Prostate gland (tissue), 2 donors: ENCODE measurements at regions not wholly inside any gene's neighbourhood (a gene's known extent, or its start where the extent isn't known, plus 50 kb on each side); places are given as distances from the start of the nearest gene placed in this dataset.

Source experiments
- DNase-seq: peaks from one replicate; pipeline ENCODE4 v3.0.0-alpha.2; 2019; ENCODE audit warnings: low spot score
- H3K27ac ChIP-seq, 2 donors: fragments of 200-600 bp; sonication (generic); 2 replicates each; pipeline ENCODE4 v1.5.1; 2017 to 2019
- H3K27me3 ChIP-seq: fragments of 200-600 bp; sonication (generic); replicated peaks from 2 replicates; pipeline ENCODE4 v1.5.1; 2019; ENCODE audit not compliant: insufficient read depth
- H3K36me3 ChIP-seq, 2 donors: fragments of 200-600 bp; sonication (generic); 1 replicate in 1 of 2; 2 replicates in 1 of 2; pipeline versions ENCODE4 v1.5.1 to v1.8.1; 2017 to 2019
- H3K4me1 ChIP-seq: fragments of 200-600 bp; sonication (generic); replicated peaks from 2 replicates; pipeline ENCODE4 v1.5.1; 2019
- H3K4me3 ChIP-seq, 2 donors: fragments of 200-600 bp; sonication (generic); 2 replicates each; pipeline ENCODE4 v1.5.1; 2017 to 2019
- H3K9me3 ChIP-seq: fragments of 200-600 bp; sonication (generic); 2 replicates; pipeline ENCODE4 v1.5.1; 2017
- CTCF ChIP-seq, 4 experiments: fragments of 200-600 bp in 2 of 4; fragments of 450-650 bp in 2 of 4; sonication (generic) in 2 of 4; IDR thresholded peaks; 1 replicate in 3 of 4; 2 replicates in 1 of 4; pipeline ENCODE4 v1.5.1; 2016 to 2019; ENCODE audit warnings: antibody characterized with exemption in 4 of 4, mild to moderate bottlenecking in 2 of 4, moderate library complexity in 2 of 4
- POLR2A ChIP-seq: fragments of 450-650 bp; IDR thresholded peaks from one replicate; pipeline ENCODE4 v1.6.1; 2016; ENCODE audit warnings: antibody characterized with exemption, mild to moderate bottlenecking
- POLR2AphosphoS5 ChIP-seq: sonication (generic); formaldehyde crosslinking; IDR thresholded peaks from one replicate; pipeline ENCODE4 v1.6.1; 2017; ENCODE audit warnings: antibody characterized with exemption
- WGBS: methylation state at CpG from one replicate; pipeline ENCODE4 v1.1.5; 2018; 5-methylcytosine and 5-hydroxymethylcytosine counted together
- intact Hi-C: fragments of 100-400 bp; cut with DNase I; formaldehyde crosslinking; loops from one replicate; pipeline ENCODE4 v1.14.2; 2022

- intact Hi-C loops = no loop called here
- Histone ChIP-seq H3K4me3 (no peak overlapping the region), H3K9me3 (no peaks in the 10 kb centered on the region), H3K27me3 (no peaks in the 10 kb centered on the region), H3K36me3 (no peaks in the 10 kb centered on the region), H3K4me1 (no peaks in the 10 kb centered on the region), H3K27ac (no peak overlapping the region)
- TF ChIP-seq POLR2A (no peak), POLR2AphosphoS5 (no peak), CTCF (IDR thresholded peaks at IDR 0.05) (no peak)
- no peak for DNase-seq
- 90% methylated on average over 27 of the region's 39 CpGs for whole genome bisulfite sequencing
Measured at GRCh38 chrX:112380541-112381278, 298.1 kb upstream of the TRPC5 start.

- H3K27me3 ChIP-seq = no peaks in the 10 kb centered on the region
- TF ChIP-seq CTCF (IDR thresholded peaks at IDR 0.05) (no peak), POLR2AphosphoS5 (no peak), POLR2A (no peak)
- no peaks in the 10 kb centered on the region for H3K4me1 ChIP-seq
- WGBS = 88% methylated on average over 3 of the region's 3 CpGs
- H3K9me3 ChIP-seq = no peaks in the 10 kb centered on the region
- H3K4me3 ChIP-seq = no peak overlapping the region
- no peak for DNase-seq
- no peaks in the 10 kb centered on the region for H3K36me3 ChIP-seq
- intact Hi-C loops = no loop called here
- H3K27ac ChIP-seq = no peak overlapping the region
Measured at GRCh38 chrX:112377481-112377880, 294.9 kb upstream of the TRPC5 start.

- H3K27ac ChIP-seq = no peak overlapping the region
- no peaks in the 10 kb centered on the region for H3K36me3 ChIP-seq
- H3K4me3 ChIP-seq = no peak overlapping the region
- no peaks in the 10 kb centered on the region for H3K9me3 ChIP-seq
- WGBS = 51% methylated on average over 3 of the region's 3 CpGs
- no peak for DNase-seq
- intact Hi-C loops = no loop called here
- no peaks in the 10 kb centered on the region for H3K4me1 ChIP-seq
- TF ChIP-seq POLR2A (no peak), POLR2AphosphoS5 (no peak), CTCF (IDR thresholded peaks at IDR 0.05) (peak in 2 of 4 experiments; percentile 11 to 17)
- H3K27me3 ChIP-seq = no peaks in the 10 kb centered on the region
Measured at GRCh38 chrX:112368371-112368770, 285.8 kb upstream of the TRPC5 start.

GRCh38 chrX:112367065-112367464 is 284.5 kb upstream of the TRPC5 start:
- Histone ChIP-seq H3K4me1 (no peaks in the 10 kb centered on the region), H3K9me3 (no peaks in the 10 kb centered on the region), H3K27ac (no peak overlapping the region), H3K36me3 (no peaks in the 10 kb centered on the region), H3K27me3 (no peaks in the 10 kb centered on the region), H3K4me3 (no peak overlapping the region)
- TF ChIP-seq CTCF (IDR thresholded peaks at IDR 0.05) (no peak), POLR2AphosphoS5 (no peak), POLR2A (no peak)
- no peak for DNase-seq
- WGBS = 96% methylated on average over 1 of the region's 1 CpG
- intact Hi-C loops = no loop called here

- H3K36me3 ChIP-seq = no peaks in the 10 kb centered on the region
- no peak for DNase-seq
- H3K27ac ChIP-seq = no peak overlapping the region
- TF ChIP-seq POLR2AphosphoS5 (no peak), POLR2A (no peak), CTCF (IDR thresholded peaks at IDR 0.05) (no peak)
- WGBS = 52% methylated on average over 1 of the region's 1 CpG
- no peaks in the 10 kb centered on the region for H3K9me3 ChIP-seq
- intact Hi-C loops = no loop called here
- no peaks in the 10 kb centered on the region for H3K27me3 ChIP-seq
- H3K4me1 ChIP-seq = no peaks in the 10 kb centered on the region
- no peak overlapping the region for H3K4me3 ChIP-seq
Measured at GRCh38 chrX:112359906-112360305, 277.3 kb upstream of the TRPC5 start.
